LNCaP clone FGC (cell line): ENCODE measurements at regions not wholly inside any gene's neighbourhood (a gene's known extent, or its start where the extent isn't known, plus 50 kb on each side); places are given as distances from the start of the nearest gene placed in this dataset.

Experiments used
- DNase-seq: peaks from one replicate; pipeline ENCODE4 v3.0.0-alpha.2; 2011; ENCODE audit warnings: low read depth
- H3K4me3 ChIP-seq: 2 replicates; pipeline ENCODE4 v1.5.1; 2011; ENCODE audit warnings: mild to moderate bottlenecking, low read depth, low read length, control low read depth
- TF ChIP-seq, protein P1 (sequence below): IDR thresholded peaks from 2 replicates; pipeline ENCODE4 v1.5.1; 2012; ENCODE audit warnings: mild to moderate bottlenecking; ENCODE audit not compliant: control insufficient read depth, insufficient read depth; ENCODE audit errors: extremely low read depth

DNA sequence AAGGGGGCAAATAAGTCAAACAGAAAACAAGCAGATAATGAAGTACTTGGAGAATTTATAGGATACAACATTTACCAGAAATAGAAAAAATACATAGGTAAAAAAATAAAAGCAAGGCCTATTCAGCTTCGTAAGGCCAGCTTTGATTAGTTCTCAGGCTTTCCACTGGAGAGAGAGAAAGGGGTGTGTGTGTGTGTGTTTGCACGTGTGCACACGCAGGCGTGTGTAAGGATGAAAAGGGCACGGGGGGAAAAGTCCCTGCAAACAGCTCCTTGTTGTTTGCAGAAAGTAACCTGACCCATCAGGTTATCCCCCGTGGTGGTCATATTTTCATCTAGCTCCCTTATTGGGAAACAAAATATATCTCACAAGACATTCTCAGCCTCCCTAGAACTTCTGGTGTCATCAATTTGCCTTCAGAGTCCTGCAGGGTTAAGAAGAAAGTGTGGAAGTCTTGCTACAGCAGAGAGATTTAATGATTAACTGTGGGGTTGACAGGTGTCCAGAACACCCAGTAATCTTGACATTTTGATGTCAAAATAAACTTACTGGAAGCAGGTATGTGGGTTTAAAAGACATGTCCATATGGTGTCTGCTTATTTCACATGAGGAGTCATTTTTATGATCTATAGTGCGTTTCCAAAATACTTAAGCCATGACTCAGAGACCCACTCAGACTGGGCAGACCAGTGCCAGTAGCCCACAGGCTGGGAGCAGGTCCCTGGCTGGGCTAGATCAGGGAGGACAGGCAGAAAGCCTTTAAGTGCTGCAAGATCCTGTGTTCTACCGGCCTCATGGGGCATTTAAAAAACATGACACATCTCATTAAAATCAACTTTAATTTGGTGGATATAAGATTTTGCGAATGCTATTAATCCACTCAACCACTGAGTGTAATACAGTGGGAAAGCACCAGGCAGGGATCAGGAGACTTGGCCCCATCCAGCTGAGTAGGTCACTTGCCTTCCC lies 487.6 kb upstream of the CAMK1G start:
- TF ChIP-seq, protein P1, sequence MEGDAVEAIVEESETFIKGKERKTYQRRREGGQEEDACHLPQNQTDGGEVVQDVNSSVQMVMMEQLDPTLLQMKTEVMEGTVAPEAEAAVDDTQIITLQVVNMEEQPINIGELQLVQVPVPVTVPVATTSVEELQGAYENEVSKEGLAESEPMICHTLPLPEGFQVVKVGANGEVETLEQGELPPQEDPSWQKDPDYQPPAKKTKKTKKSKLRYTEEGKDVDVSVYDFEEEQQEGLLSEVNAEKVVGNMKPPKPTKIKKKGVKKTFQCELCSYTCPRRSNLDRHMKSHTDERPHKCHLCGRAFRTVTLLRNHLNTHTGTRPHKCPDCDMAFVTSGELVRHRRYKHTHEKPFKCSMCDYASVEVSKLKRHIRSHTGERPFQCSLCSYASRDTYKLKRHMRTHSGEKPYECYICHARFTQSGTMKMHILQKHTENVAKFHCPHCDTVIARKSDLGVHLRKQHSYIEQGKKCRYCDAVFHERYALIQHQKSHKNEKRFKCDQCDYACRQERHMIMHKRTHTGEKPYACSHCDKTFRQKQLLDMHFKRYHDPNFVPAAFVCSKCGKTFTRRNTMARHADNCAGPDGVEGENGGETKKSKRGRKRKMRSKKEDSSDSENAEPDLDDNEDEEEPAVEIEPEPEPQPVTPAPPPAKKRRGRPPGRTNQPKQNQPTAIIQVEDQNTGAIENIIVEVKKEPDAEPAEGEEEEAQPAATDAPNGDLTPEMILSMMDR = no peak
- DNase-seq = no peak
- H3K4me3 ChIP-seq = no peak overlapping the region

DNA sequence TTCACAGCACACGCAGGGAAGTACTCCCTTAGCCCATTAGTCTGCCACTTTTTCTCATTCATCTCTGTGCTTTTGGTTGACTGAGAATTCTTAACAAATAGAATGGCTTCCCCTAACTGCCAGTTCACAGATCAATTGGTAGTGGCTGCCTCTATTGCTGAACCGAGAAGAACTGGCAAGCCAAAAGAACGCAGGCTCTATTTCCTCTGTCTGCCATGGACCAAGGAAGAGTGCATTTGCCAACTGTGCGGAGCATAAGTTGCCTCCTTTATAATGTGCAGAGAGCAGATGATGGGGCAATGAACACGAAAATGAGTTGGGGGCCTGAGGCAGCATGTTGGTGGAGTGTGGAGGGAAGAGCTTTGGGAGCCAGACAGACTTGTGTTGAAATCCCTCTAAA lies 483.1 kb upstream of the CAMK1G start:
- no peak for DNase-seq
- TF ChIP-seq, protein P1 = no peak
- H3K4me3 ChIP-seq = no peak overlapping the region

GRCh38 chr1:209101106-209101505 lies 482.4 kb upstream of the CAMK1G start:
- DNase-seq = no peak
- TF ChIP-seq, protein P1 = no peak
- no peak overlapping the region for H3K4me3 ChIP-seq

DNA sequence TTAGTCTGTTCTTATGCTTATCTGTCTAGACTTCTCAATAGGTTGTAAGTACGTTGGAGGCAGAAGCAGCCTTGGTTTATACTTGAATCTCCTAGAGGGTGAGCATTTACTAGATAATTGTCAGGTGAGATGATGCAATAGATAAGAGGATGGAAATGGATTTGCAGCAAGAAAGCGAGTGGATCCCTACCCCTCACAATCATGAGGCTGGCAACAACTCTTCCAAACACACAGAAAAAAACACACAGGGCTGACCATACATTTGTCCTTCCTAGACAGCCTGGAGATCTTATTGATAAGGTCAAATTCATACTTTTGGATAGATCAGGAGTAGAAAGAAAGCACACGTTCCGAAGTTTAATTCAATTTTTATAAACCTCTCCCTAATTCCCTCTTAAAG lies 481.4 kb upstream of the CAMK1G start:
- H3K4me3 ChIP-seq = no peak overlapping the region
- TF ChIP-seq, protein P1 = no peak
- DNase-seq = no peak

- no peak for DNase-seq
- TF ChIP-seq, protein P1 = no peak
- H3K4me3 ChIP-seq = no peak overlapping the region
Observed at GRCh38 chr1:209102531-209102930, 481.0 kb upstream of the CAMK1G start.

GRCh38 chr1:209103092-209103491 lies 480.4 kb upstream of the CAMK1G start:
- no peak overlapping the region for H3K4me3 ChIP-seq
- no peak for DNase-seq
- TF ChIP-seq, protein P1 = no peak
